GM18868 (cell line): ENCODE measurements at regions not wholly inside any gene's neighbourhood (a gene's known extent, or its start where the extent isn't known, plus 50 kb on each side); places are given as distances from the start of the nearest gene placed in this dataset.

Experiments
- ATAC-seq: cut with Tn5 transposase; IDR thresholded peaks from one replicate; pipeline ENCODE4 v1.9.1; 2021; ENCODE audit warnings: mild to moderate bottlenecking, moderate library complexity; ENCODE audit not compliant: unreplicated experiment

GRCh38 chr14:38138473-38139138 lies 69.1 kb upstream of the SSTR1 start:
- ATAC-seq, result no peak

GRCh38 chr14:38139926-38140325 lies 67.8 kb upstream of the SSTR1 start:
- ATAC-seq, result no peak

- no peak for ATAC-seq
These were observed 64.5 kb upstream of the SSTR1 start for GRCh38 chr14:38143170-38143569.

GRCh38 chr14:38143659-38144505 lies 63.8 kb upstream of the SSTR1 start:
- no peak for ATAC-seq

GRCh38 chr14:38145142-38145541 lies 62.6 kb upstream of the SSTR1 start:
- no peak for ATAC-seq

- no peak for ATAC-seq
These were observed 57.6 kb upstream of the SSTR1 start for GRCh38 chr14:38150075-38150474.
